B cell (primary cell): ENCODE measurements at regions not wholly inside any gene's neighbourhood (a gene's known extent, or its start where the extent isn't known, plus 50 kb on each side); places are given as distances from the start of the nearest gene placed in this dataset.
"Not testable (repeated sequence)": the region's sequence is repeated elsewhere in the genome, so short reads cannot be mapped to it uniquely, and the experiment has no call there.

Source experiments
- ATAC-seq: fragments of 200-7000 bp; cut with Tn5 transposase; one replicate; pipeline ENCODE4 v1.10.0; 2021; ENCODE audit warnings: low read depth, mild to moderate bottlenecking, moderate number of reproducible peaks, moderate library complexity
- CTCF ChIA-PET: fragments of 350-600 bp; sonication (Branson Sonifier 250); formaldehyde crosslinking; loops from one replicate; lab custom pipeline; 2021; ENCODE audit warnings: antibody characterized with exemption, inconsistent platforms; lab: Charles Lee
- POLR2A ChIA-PET: fragments of 350-600 bp; sonication (Branson Sonifier 250); formaldehyde crosslinking; loops from one replicate; lab custom pipeline; 2021; ENCODE audit warnings: antibody characterized with exemption; lab: Charles Lee
- DNase-seq: peaks from one replicate; pipeline ENCODE4 v3.0.0; 2013
- H2AFZ ChIP-seq: 2 replicates; pipeline ENCODE4 v1.6.1; 2012; ENCODE audit warnings: mild to moderate bottlenecking, low read depth, low read length; ENCODE audit not compliant: insufficient read depth, poor library complexity, severe bottlenecking
- H3K27ac ChIP-seq, 2 donors: 1 replicate in 1 of 2; 2 replicates in 1 of 2; pipeline ENCODE4 v1.5.1; 2012 to 2013; ENCODE audit warnings: low read length in 2 of 2, mild to moderate bottlenecking in 2 of 2, moderate library complexity in 1 of 2
- H3K27me3 ChIP-seq, 4 experiments: fragments of 200-600 bp in 1 of 4; sonication (generic) in 1 of 4; replicated peaks in 1 of 4; 1 replicate in 2 of 4; 2 replicates in 2 of 4; pipeline versions ENCODE4 v1.6.1 to v1.7.0; 2013 to 2016; ENCODE audit warnings: low read length in 3 of 4, mild to moderate bottlenecking in 2 of 4, mixed read lengths in 1 of 4, moderate library complexity in 1 of 4; ENCODE audit not compliant: insufficient read depth in 4 of 4, control insufficient read depth in 3 of 4; ENCODE audit errors: control extremely low read depth in 1 of 4
- H3K36me3 ChIP-seq, 2 experiments: replicated peaks in 1 of 2; 1 replicate in 1 of 2; 2 replicates in 1 of 2; pipeline versions ENCODE4 v1.6.1 to v1.7.1; 2013; ENCODE audit warnings: low read length in 1 of 2; ENCODE audit not compliant: insufficient read depth in 2 of 2, control insufficient read depth in 1 of 2; ENCODE audit errors: control extremely low read depth in 1 of 2, extremely low read depth in 1 of 2
- H3K4me1 ChIP-seq, 2 donors: fragments of 200-600 bp in 1 of 2; sonication (generic) in 1 of 2; 1 replicate in 1 of 2; 2 replicates in 1 of 2; pipeline versions ENCODE4 v1.5.1 to v1.6.1; 2013 to 2017; ENCODE audit warnings: low read length in 2 of 2; ENCODE audit not compliant: control insufficient read depth in 2 of 2, insufficient read depth in 2 of 2
- H3K4me2 ChIP-seq: replicated peaks from 2 replicates; pipeline ENCODE3; 2012; ENCODE audit warnings: mild to moderate bottlenecking, low read depth, low read length; ENCODE audit not compliant: poor library complexity, severe bottlenecking
- H3K4me3 ChIP-seq, 5 experiments: fragments of 200-600 bp in 1 of 5; sonication (generic) in 1 of 5; 1 replicate in 3 of 5; 2 replicates in 2 of 5; pipeline versions ENCODE4 v1.5.1 to v1.7.0; 2011 to 2016; ENCODE audit warnings: low read length in 4 of 5, mild to moderate bottlenecking in 4 of 5, low read depth in 2 of 5, control low read depth in 1 of 5, moderate library complexity in 1 of 5; ENCODE audit not compliant: insufficient read depth in 1 of 5; ENCODE audit errors: control extremely low read depth in 1 of 5, extremely low read depth in 1 of 5
- H3K79me2 ChIP-seq: fragments of 200-600 bp; sonication (generic); one replicate; pipeline ENCODE4 v1.6.0; 2016; ENCODE audit warnings: low read length; ENCODE audit not compliant: control insufficient read depth, insufficient read depth
- H3K9ac ChIP-seq: fragments of 200-600 bp; sonication (generic); 2 replicates; pipeline ENCODE4 v1.6.1; 2017; ENCODE audit warnings: mild to moderate bottlenecking, low read length, moderate library complexity
- H3K9me3 ChIP-seq, 3 donors: one replicate each; pipeline versions ENCODE4 v1.6.1 to v1.7.1; 2013; ENCODE audit warnings: low read length in 2 of 3; ENCODE audit not compliant: control insufficient read depth in 2 of 3, insufficient read depth in 1 of 3; ENCODE audit errors: control extremely low read depth in 1 of 3
- H4K20me1 ChIP-seq: 2 replicates; pipeline ENCODE4 v1.6.0; 2012; ENCODE audit warnings: mild to moderate bottlenecking, low read length; ENCODE audit not compliant: insufficient read depth, control insufficient read depth, poor library complexity, severe bottlenecking
- H3K27ac Mint-ChIP-seq: one replicate; pipeline ENCODE4 v1.8.0; 2021; ENCODE audit warnings: mixed read lengths
- H3K27me3 Mint-ChIP-seq: one replicate; pipeline ENCODE4 v1.8.0; 2021; ENCODE audit warnings: mixed read lengths
- H3K4me1 Mint-ChIP-seq: one replicate; pipeline ENCODE4 v1.8.0; 2021; ENCODE audit warnings: mixed read lengths
- H3K4me3 Mint-ChIP-seq: one replicate; pipeline ENCODE4 v1.8.0; 2021; ENCODE audit warnings: mixed read lengths
- H3K9me3 Mint-ChIP-seq: one replicate; pipeline ENCODE4 v1.8.0; 2022; ENCODE audit warnings: mixed read lengths; ENCODE audit not compliant: insufficient read depth
- EZH2 ChIP-seq: IDR thresholded peaks from 2 replicates; pipeline ENCODE4 v1.6.1; 2012; ENCODE audit warnings: borderline replicate concordance, low read depth, mild to moderate bottlenecking, moderate library complexity, low read length; ENCODE audit not compliant: insufficient read depth, poor library complexity, severe bottlenecking
- WGBS: methylation state at CpG from one replicate; pipeline ENCODE4 v1.1.5; 2013; ENCODE audit warnings: missing lambda C conversion rate; ENCODE audit not compliant: insufficient coverage; 5-methylcytosine and 5-hydroxymethylcytosine counted together
- intact Hi-C: fragments of 100-400 bp; cut with micrococcal nuclease; formaldehyde crosslinking; loops from one replicate; pipeline ENCODE4 v1.10.0; 2022
- TF ChIP-seq, protein P1 (sequence below): fragments of 200-600 bp; IDR thresholded peaks from one replicate; pipeline ENCODE4 v1.8.0; 2022; ENCODE audit warnings: antibody characterized with exemption, mild to moderate bottlenecking

DNA sequence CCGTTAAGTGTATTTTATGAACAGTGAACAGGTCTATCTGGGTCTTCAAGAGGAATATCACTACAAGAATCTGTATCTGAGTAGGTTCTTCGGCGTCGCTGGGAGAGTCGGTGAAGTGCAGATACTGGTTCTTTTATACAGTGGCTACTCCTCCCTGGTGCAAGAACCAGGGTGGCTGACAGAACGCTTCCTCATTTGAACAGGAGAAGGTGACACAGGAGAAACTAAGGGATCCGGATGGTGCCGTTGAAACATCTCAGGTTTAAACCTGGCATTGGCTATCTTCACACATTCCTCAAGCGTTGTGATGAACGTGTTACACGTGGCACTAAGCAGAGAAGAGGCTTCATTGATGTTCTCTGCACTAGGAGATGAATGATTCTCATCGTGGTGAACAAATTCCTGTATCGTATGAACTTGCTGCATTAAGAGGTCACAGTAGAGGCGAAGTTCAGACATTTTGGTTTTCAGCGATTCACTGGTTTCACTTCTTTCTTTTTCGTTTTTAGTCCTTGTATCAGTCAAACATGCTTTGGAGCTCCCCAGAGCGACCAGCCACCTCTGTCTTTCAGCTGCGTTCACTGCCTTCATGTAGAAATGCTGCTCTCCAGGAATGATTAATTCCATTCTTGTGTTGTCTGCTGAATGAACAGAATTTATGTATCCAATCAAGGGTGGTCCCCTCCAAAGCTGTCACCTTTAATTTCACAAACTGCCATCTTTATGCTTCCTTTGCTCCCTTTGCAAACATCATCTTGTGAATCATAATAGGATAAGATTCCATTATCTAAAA is 54.6 kb upstream of the CEACAM21 start:
- POLR2A ChIA-PET: interaction anchor here (0.8 to 1.4 kb wide), 5 partner anchors 10 to 48 kb away, joined by 3 to 8 read pairs (median 3); no protein-coding TSS in a partner anchor
- Mint-ChIP-seq H3K4me3 (peak overlapping the region; percentile 89), H3K4me1 (peaks cover 45% of the 10 kb centered on the region), H3K27ac (peak overlapping the region; percentile 98)
- ATAC-seq (peak; percentile 82), DNase-seq (peak; percentile 82)
- Histone ChIP-seq H3K9ac (peak overlapping the region; percentile 58), H3K4me2 (peak overlapping the region; percentile 74), H2AFZ (peak overlapping the region; percentile 88), H3K27ac (peak overlapping the region; percentile 87 to 88), H3K4me3 (peak overlapping the region; percentile 36 to 57 (median 45)), H3K4me1 (peaks cover 29 to 34% of the 10 kb centered on the region in 2 donors)
- intact Hi-C loops: loop anchor here (1.0 kb wide), 3 partner anchors 10 to 42 kb away; no protein-coding TSS in a partner anchor
- H3K9me3 Mint-ChIP-seq, H3K27me3 Mint-ChIP-seq, H3K36me3 ChIP-seq, H4K20me1 ChIP-seq, H3K79me2 ChIP-seq, H3K9me3 ChIP-seq, H3K27me3 ChIP-seq: not testable (repeated sequence)
- 30% methylated on average over 9 of the region's 18 CpGs for WGBS
- CTCF ChIA-PET: interaction anchor here (0.8 to 2.1 kb wide), 7 partner anchors 10 to 73 kb away, joined by 3 to 14 read pairs (median 6); no protein-coding TSS in a partner anchor

DNA sequence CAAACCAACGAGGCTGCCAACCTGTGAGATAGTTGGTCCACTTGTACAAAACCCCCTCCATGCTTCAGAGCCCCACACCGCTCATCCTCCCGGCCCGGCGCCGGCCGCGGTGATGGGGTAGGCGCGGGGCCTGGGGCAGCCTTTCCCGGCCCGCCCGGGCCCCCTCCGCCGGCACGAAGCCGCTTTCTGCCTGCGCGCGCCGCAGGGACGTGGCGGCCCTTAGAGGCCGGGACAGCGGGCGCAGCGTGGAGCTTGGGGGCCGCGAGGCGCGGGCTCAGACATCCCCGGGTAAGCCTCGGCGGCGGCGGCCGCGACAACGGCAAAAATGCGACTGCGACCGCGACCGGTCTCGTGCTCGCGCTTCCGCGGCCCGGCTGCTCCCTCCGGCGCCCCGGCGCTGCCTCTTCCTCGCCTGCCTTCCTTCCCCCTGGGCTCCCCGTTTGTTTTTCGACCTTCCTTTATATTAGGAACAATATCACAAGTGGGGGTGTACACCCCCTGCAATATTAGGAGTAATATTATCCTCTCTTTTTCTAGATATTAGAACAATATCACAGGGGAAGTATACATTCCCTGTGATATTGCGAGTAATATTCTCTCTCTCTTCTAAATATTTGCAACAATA is 53.9 kb upstream of the CEACAM21 start:
- Mint-ChIP-seq H3K27me3 (no peaks in the 10 kb centered on the region), H3K4me1 (peaks cover 38% of the 10 kb centered on the region), H3K27ac (peak overlapping the region; percentile 98), H3K4me3 (peak overlapping the region; percentile 89), H3K9me3 (no peaks in the 10 kb centered on the region)
- Histone ChIP-seq H3K4me2 (peak overlapping the region; percentile 74), H2AFZ (peak overlapping the region; percentile 88), H3K4me1 (peaks cover 22 to 27% of the 10 kb centered on the region in 2 donors), H3K9ac (peak overlapping the region; percentile 58), H3K9me3 (no peaks in the 10 kb centered on the region), H4K20me1 (no peaks in the 10 kb centered on the region), H3K4me3 (peak overlapping the region; percentile 36 to 57 (median 45)), H3K79me2 (no peaks in the 10 kb centered on the region), H3K27me3 (no peaks in the 10 kb centered on the region), H3K27ac (peak overlapping the region; percentile 87 to 88), H3K36me3 (no peaks in the 10 kb centered on the region)
- ATAC-seq: peak; percentile 55
- WGBS: under 1% methylated on average over 53 of the region's 58 CpGs
- intact Hi-C loops: loop anchor here (1.0 kb wide), 4 partner anchors 9 to 73 kb away; no protein-coding TSS in a partner anchor
- POLR2A ChIA-PET: interaction anchor here (0.6 to 1.4 kb wide), 6 partner anchors 9 to 47 kb away, joined by 3 to 8 read pairs (median 4); no protein-coding TSS in a partner anchor
- CTCF ChIA-PET: interaction anchor here (0.8 to 2.1 kb wide), 7 partner anchors 9 to 73 kb away, joined by 3 to 14 read pairs (median 6); no protein-coding TSS in a partner anchor
- peak; percentile 75 for DNase-seq
- no peak for TF ChIP-seq EZH2
- TF ChIP-seq, protein P1, sequence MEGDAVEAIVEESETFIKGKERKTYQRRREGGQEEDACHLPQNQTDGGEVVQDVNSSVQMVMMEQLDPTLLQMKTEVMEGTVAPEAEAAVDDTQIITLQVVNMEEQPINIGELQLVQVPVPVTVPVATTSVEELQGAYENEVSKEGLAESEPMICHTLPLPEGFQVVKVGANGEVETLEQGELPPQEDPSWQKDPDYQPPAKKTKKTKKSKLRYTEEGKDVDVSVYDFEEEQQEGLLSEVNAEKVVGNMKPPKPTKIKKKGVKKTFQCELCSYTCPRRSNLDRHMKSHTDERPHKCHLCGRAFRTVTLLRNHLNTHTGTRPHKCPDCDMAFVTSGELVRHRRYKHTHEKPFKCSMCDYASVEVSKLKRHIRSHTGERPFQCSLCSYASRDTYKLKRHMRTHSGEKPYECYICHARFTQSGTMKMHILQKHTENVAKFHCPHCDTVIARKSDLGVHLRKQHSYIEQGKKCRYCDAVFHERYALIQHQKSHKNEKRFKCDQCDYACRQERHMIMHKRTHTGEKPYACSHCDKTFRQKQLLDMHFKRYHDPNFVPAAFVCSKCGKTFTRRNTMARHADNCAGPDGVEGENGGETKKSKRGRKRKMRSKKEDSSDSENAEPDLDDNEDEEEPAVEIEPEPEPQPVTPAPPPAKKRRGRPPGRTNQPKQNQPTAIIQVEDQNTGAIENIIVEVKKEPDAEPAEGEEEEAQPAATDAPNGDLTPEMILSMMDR: no peak
